ENCODE measurements at regions not wholly inside any gene's neighbourhood (a gene's known extent, or its start where the extent isn't known, plus 50 kb on each side); places are given as distances from the start of the nearest gene placed in this dataset.
"Not testable (repeated sequence)": the region's sequence is repeated elsewhere in the genome, so short reads cannot be mapped to it uniquely, and the experiment has no call there.

- no peak overlapping the region for H3K4me3 ChIP-seq (ENCODE audit: low read depth, low read length)
- no peak for TF ChIP-seq CTCF (IDR thresholded peaks at IDR 0.05; ENCODE audit: insufficient read depth, low read length, missing control alignments)
- ChIA-PET CTCF (no interaction called here), POLR2A (no interaction called here)
- no peak for DNase-seq (ENCODE audit: low read depth, low spot score)
Measured at GRCh38 chr21:21997390-21998333, 999.5 kb downstream of the NCAM2 start.

- CTCF ChIA-PET = no interaction called here
- TF ChIP-seq CTCF (IDR thresholded peaks at IDR 0.05; ENCODE audit: insufficient read depth, low read length, missing control alignments) = no peak
- POLR2A ChIA-PET = no interaction called here
- H3K4me3 ChIP-seq (ENCODE audit: low read depth, low read length) = no peak overlapping the region
- no peak for DNase-seq (ENCODE audit: low read depth, low spot score)
Measured at GRCh38 chr21:22019766-22020165, 1021.6 kb downstream of the NCAM2 start.

GRCh38 chr21:22020221-22020620 is 1022.0 kb downstream of the NCAM2 start:
- TF ChIP-seq CTCF (IDR thresholded peaks at IDR 0.05; ENCODE audit: insufficient read depth, low read length, missing control alignments) = no peak
- DNase-seq (ENCODE audit: low read depth, low spot score) = no peak
- H3K4me3 ChIP-seq (ENCODE audit: low read depth, low read length) = no peak overlapping the region
- CTCF ChIA-PET = no interaction called here
- POLR2A ChIA-PET = no interaction called here

- POLR2A ChIA-PET, CTCF ChIA-PET: not testable (repeated sequence)
Measured at GRCh38 chr21:22023896-22024295, 1025.7 kb downstream of the NCAM2 start.

GRCh38 chr21:22044431-22044830 is 1046.2 kb downstream of the NCAM2 start:
- H3K4me3 ChIP-seq (ENCODE audit: low read depth, low read length) = no peak overlapping the region
- ChIA-PET CTCF (no interaction called here), POLR2A (no interaction called here)
- TF ChIP-seq CTCF (IDR thresholded peaks at IDR 0.05; ENCODE audit: insufficient read depth, low read length, missing control alignments) = no peak
- DNase-seq (ENCODE audit: low read depth, low spot score) = no peak

More at GRCh38 chr21:22023896-22024295, 1025.7 kb downstream of the NCAM2 start:
- DNase-seq (ENCODE audit: low read depth, low spot score); H3K4me3 ChIP-seq (ENCODE audit: low read depth, low read length): not testable (repeated sequence)

- TF ChIP-seq CTCF (IDR thresholded peaks at IDR 0.05; ENCODE audit: insufficient read depth, low read length, missing control alignments) = no peak
- POLR2A ChIA-PET = no interaction called here
- no peak for DNase-seq (ENCODE audit: low read depth, low spot score)
- H3K4me3 ChIP-seq (ENCODE audit: low read depth, low read length) = no peak overlapping the region
- CTCF ChIA-PET = no interaction called here
Measured at GRCh38 chr21:22046576-22046975, 1048.4 kb downstream of the NCAM2 start.

- H3K4me3 ChIP-seq (ENCODE audit: low read depth, low read length) = no peak overlapping the region
- ChIA-PET POLR2A (no interaction called here), CTCF (no interaction called here)
- TF ChIP-seq CTCF (IDR thresholded peaks at IDR 0.05; ENCODE audit: insufficient read depth, low read length, missing control alignments) = no peak
- no peak for DNase-seq (ENCODE audit: low read depth, low spot score)
Measured at GRCh38 chr21:22056904-22057303, 1058.7 kb downstream of the NCAM2 start.

All from AG04449 (cell line).